SK-N-MC (cell line): ENCODE measurements at regions not wholly inside any gene's neighbourhood (a gene's known extent, or its start where the extent isn't known, plus 50 kb on each side); places are given as distances from the start of the nearest gene placed in this dataset.
"Not testable (repeated sequence)": the region's sequence is repeated elsewhere in the genome, so short reads cannot be mapped to it uniquely, and the experiment has no call there.

Source experiments
- DNase-seq: peaks from one replicate; pipeline ENCODE4 v3.0.0-alpha.2; 2011; ENCODE audit warnings: low read depth, low spot score
- H3K27ac ChIP-seq: fragments of 200-600 bp; sonication (generic); 2 replicates; pipeline ENCODE4 v1.5.1; 2016; ENCODE audit warnings: mixed run types
- H3K36me3 ChIP-seq: fragments of 200-600 bp; sonication (generic); 2 replicates; pipeline ENCODE4 v1.6.1; 2017; ENCODE audit warnings: antibody characterized with exemption, low read length, mixed read lengths; ENCODE audit not compliant: insufficient read depth
- H3K4me3 ChIP-seq: fragments of 200-600 bp; sonication (generic); 2 replicates; pipeline ENCODE4 v1.5.1; 2016
- H3K9ac ChIP-seq: fragments of 200-600 bp; sonication (generic); 2 replicates; pipeline ENCODE4 v1.8.0; 2017; ENCODE audit warnings: mixed run types, mixed read lengths; ENCODE audit not compliant: insufficient read length
- H3K9me3 ChIP-seq: fragments of 200-600 bp; sonication (generic); 2 replicates; pipeline ENCODE4 v1.6.1; 2017; ENCODE audit warnings: low read depth, mild to moderate bottlenecking, antibody characterized with exemption, low read length, moderate library complexity, mixed read lengths
- EZH2 ChIP-seq: fragments of 200-600 bp; sonication (generic); IDR thresholded peaks from one replicate; pipeline ENCODE4 v1.6.1; 2017; ENCODE audit warnings: antibody characterized with exemption
- FOXP2 ChIP-seq: optimal IDR thresholded peaks from 2 replicates; pipeline ENCODE3; 2011; ENCODE audit warnings: mild to moderate bottlenecking, moderate library complexity; ENCODE audit not compliant: insufficient read depth; ENCODE audit errors: extremely low read length, control extremely low read depth
- POLR2AphosphoS5 ChIP-seq: IDR thresholded peaks from 2 replicates; pipeline ENCODE4 v1.6.1; 2012; ENCODE audit warnings: mild to moderate bottlenecking, low read depth, low read length, borderline replicate concordance

DNA sequence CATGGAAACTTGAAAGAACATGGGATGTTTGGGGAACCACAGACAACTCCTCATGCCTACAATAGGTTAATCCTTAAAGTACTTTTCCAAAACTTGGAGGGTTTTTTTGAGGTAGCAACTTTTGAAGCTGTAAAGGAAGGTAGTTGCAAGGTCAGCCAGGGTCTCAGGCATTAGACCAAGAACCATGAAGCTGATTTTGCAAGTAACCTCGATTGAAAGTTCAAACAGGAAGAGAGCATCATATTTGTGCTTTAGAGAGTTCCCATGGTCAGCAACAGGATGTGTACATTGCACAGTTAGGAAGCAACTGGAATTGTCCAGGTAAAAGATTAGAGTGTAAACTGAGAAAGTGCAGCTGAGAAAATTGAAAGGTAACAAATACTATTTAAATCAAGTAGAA is 199.8 kb upstream of the NR2F2 start:
- H3K4me3 ChIP-seq: no peak overlapping the region
- H3K9me3 ChIP-seq: no peaks in the 10 kb centered on the region
- no peak for TF ChIP-seq EZH2
- no peak for TF ChIP-seq FOXP2
- TF ChIP-seq POLR2AphosphoS5: no peak

DNA sequence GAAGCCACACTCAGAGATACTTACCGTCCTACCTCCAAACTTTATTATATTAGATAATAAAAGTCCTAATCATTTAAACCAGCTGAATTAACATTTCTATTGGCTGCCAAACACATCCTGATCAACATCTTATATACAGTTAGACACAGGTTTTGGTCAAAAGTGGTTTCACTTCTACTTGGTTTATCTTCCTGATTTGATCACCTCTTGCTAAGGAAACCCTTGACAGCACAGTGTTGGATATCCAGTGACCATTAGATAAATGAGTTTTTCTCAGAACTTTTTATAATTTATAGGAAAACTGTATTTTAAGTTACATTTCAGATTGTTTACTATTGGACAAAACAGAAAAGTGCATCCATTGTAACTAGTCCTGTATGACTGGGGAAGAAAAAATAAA is 198.4 kb upstream of the NR2F2 start:
- TF ChIP-seq POLR2AphosphoS5: no peak
- no peak for TF ChIP-seq FOXP2
- TF ChIP-seq EZH2: no peak
- no peak overlapping the region for H3K4me3 ChIP-seq
- no peak overlapping the region for H3K27ac ChIP-seq
- H3K9me3 ChIP-seq: no peaks in the 10 kb centered on the region
- DNase-seq: no peak
- H3K9ac ChIP-seq: no peak overlapping the region
- no peaks in the 10 kb centered on the region for H3K36me3 ChIP-seq

More for the DNA sequence above, 199.8 kb upstream of the NR2F2 start:
- no peak overlapping the region for H3K27ac ChIP-seq
- no peak overlapping the region for H3K9ac ChIP-seq
- no peaks in the 10 kb centered on the region for H3K36me3 ChIP-seq
- DNase-seq: no peak

DNA sequence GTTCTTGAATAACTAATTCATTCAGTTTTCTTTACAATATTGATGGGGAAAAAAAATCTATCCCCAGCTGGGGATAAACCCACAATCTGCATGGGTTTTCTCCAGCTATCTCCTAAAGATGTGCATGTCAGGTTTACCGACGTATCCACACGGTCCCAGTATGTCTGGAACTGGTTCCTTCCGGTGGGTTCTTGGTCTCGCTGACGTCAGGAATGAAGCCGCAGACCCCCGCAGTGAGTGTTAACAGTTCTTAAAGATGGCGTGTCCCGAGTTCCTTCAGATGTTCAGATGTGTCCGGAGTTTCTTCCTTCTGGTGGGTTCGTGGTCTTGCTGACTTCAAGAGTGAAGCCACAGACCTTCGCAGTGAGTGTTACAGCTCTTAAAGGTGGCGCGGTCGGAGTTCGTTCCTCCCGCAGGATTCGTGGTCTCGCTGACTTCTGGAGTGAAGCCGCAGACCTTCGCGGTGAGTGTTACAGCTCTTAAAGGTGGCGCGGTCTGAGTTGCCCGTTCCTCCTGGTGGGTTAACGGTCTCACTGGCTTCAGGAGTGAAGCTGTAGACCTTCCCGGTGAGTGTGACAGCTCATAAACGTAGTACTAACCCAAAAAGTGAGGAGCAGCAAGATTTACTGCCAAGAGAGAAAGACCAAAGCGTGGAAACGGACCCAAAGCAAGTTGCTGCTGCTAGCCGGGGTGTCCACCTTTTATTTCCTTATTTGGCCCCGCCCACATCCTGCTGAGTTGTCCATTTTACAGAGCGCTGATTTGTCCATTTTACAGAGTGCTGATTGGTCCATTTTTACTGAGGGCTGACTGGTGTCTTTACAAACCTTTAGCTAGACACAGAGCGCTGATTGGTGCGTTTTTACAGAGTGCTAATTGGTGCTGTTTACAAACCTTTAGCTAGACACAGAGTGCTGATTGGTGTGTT is 195.1 kb upstream of the NR2F2 start:
- Histone ChIP-seq H3K9ac (no peak overlapping the region), H3K9me3 (no peaks in the 10 kb centered on the region), H3K4me3 (no peak overlapping the region), H3K27ac (no peak overlapping the region), H3K36me3 (no peaks in the 10 kb centered on the region)
- no peak for DNase-seq
- TF ChIP-seq EZH2 (no peak), FOXP2 (no peak), POLR2AphosphoS5 (no peak)

- Histone ChIP-seq H3K4me3 (no peak overlapping the region), H3K9me3 (no peaks in the 10 kb centered on the region), H3K9ac (no peak overlapping the region), H3K27ac (no peak overlapping the region), H3K36me3 (no peaks in the 10 kb centered on the region)
- no peak for TF ChIP-seq POLR2AphosphoS5
- no peak for TF ChIP-seq EZH2
- TF ChIP-seq FOXP2: no peak
- DNase-seq: no peak
Measured at GRCh38 chr15:96138985-96139384, 191.5 kb upstream of the NR2F2 start.

DNA sequence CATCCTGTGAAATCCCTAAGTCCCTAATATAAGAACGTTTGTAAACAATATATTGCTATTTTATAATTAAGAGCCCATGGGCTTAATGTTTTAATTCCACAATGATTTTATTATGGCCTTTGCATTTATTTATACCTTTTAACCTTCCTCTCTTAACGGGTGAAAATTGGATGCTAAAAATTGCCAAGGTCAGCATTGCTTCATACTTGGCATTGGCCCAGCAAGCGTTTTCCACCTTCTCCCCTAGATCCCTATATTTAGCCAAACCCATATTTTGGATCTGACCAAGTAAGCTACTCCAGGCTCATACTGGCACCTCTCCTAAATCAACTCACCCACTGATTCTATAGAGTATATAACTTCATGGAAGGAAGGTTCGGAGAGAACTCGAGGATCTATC is 188.0 kb upstream of the NR2F2 start:
- no peak overlapping the region for H3K9ac ChIP-seq
- H3K9me3 ChIP-seq: no peaks in the 10 kb centered on the region
- no peak for TF ChIP-seq FOXP2
- TF ChIP-seq EZH2: no peak
- no peak for TF ChIP-seq POLR2AphosphoS5
- no peaks in the 10 kb centered on the region for H3K36me3 ChIP-seq
- no peak overlapping the region for H3K27ac ChIP-seq
- no peak overlapping the region for H3K4me3 ChIP-seq
- no peak for DNase-seq

DNA sequence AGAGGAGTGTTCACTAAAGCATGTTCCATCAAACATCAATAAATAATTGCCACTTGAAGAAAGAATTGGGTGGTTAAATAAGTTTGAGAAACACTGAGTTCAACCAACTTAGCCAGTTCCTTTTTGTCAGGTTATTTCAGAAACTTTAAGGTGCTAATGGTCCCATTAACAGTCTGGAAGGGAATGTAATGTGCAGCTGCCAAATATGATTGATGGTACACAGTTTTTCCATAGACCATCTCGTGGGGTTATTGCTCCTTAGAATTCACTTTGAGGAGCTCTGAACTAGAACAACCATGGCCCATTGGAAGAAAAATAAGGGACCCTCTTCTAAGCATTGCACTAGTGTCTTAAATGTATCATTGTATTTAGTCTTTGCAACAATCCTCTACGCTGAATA is 185.8 kb upstream of the NR2F2 start:
- no peak for DNase-seq
- no peak for TF ChIP-seq POLR2AphosphoS5
- no peak for TF ChIP-seq EZH2
- no peak for TF ChIP-seq FOXP2
- no peaks in the 10 kb centered on the region for H3K9me3 ChIP-seq
- H3K9ac ChIP-seq: no peak overlapping the region
- no peaks in the 10 kb centered on the region for H3K36me3 ChIP-seq
- no peak overlapping the region for H3K4me3 ChIP-seq
- no peak overlapping the region for H3K27ac ChIP-seq

GRCh38 chr15:96146726-96147125 is 183.8 kb upstream of the NR2F2 start:
- DNase-seq: no peak
- no peaks in the 10 kb centered on the region for H3K9me3 ChIP-seq
- no peak overlapping the region for H3K9ac ChIP-seq
- no peak overlapping the region for H3K27ac ChIP-seq
- no peaks in the 10 kb centered on the region for H3K36me3 ChIP-seq
- TF ChIP-seq FOXP2 (no peak), EZH2 (no peak), POLR2AphosphoS5 (no peak)
- H3K4me3 ChIP-seq: no peak overlapping the region

- Histone ChIP-seq H3K9ac (no peak overlapping the region), H3K9me3 (no peaks in the 10 kb centered on the region), H3K27ac (no peak overlapping the region), H3K4me3 (no peak overlapping the region), H3K36me3 (no peaks in the 10 kb centered on the region)
- TF ChIP-seq EZH2 (no peak), POLR2AphosphoS5 (no peak), FOXP2 (no peak)
- no peak for DNase-seq
Measured at GRCh38 chr15:96147267-96147666, 183.2 kb upstream of the NR2F2 start.

DNA sequence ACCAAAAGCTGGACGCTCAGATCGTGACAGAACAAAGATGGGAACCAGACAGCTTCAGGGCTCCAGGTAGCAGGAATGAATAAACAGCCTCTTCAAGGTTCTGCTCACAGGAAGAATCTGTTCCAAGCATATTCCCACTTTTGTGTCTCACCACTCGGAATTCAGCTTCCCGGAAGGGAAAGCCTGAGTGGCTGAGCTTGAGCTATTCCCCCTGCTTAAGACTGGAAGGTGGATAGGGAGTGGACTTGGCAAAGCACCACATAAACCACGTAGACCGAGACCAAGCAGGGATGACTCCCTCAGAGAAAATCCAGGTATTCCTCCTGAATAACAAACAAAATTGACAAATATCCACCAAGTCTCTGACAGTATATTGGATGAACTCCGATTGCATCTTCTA is 180.2 kb upstream of the NR2F2 start:
- no peak overlapping the region for H3K9ac ChIP-seq
- DNase-seq: no peak
- H3K36me3 ChIP-seq: no peaks in the 10 kb centered on the region
- no peak for TF ChIP-seq FOXP2
- TF ChIP-seq POLR2AphosphoS5: no peak
- TF ChIP-seq EZH2: no peak
- no peak overlapping the region for H3K27ac ChIP-seq
- no peak overlapping the region for H3K4me3 ChIP-seq
- no peaks in the 10 kb centered on the region for H3K9me3 ChIP-seq

GRCh38 chr15:96151749-96152148 is 178.8 kb upstream of the NR2F2 start:
- H3K9me3 ChIP-seq, H3K36me3 ChIP-seq, DNase-seq, H3K4me3 ChIP-seq, H3K9ac ChIP-seq, H3K27ac ChIP-seq: not testable (repeated sequence)
